Mammary epithelial cell (primary cell): ENCODE measurements at regions not wholly inside any gene's neighbourhood (a gene's known extent, or its start where the extent isn't known, plus 50 kb on each side); places are given as distances from the start of the nearest gene placed in this dataset.

Source experiments
- EZH2 ChIP-seq: IDR thresholded peaks from 2 replicates; pipeline ENCODE4 v1.6.1; 2012; ENCODE audit warnings: low read length, inconsistent platforms, borderline replicate concordance
- TF ChIP-seq, protein P1 (sequence below), 2 donors: IDR thresholded peaks in 1 of 2; conservative IDR thresholded peaks in 1 of 2; 2 replicates each; pipeline ENCODE4 v1.5.1; 2011 to 2012; ENCODE audit warnings: inconsistent platforms in 2 of 2, low read length in 2 of 2, mild to moderate bottlenecking in 2 of 2, control low read depth in 1 of 2, low read depth in 1 of 2; ENCODE audit not compliant: insufficient read depth in 1 of 2; ENCODE audit errors: extremely low read depth in 1 of 2

DNA sequence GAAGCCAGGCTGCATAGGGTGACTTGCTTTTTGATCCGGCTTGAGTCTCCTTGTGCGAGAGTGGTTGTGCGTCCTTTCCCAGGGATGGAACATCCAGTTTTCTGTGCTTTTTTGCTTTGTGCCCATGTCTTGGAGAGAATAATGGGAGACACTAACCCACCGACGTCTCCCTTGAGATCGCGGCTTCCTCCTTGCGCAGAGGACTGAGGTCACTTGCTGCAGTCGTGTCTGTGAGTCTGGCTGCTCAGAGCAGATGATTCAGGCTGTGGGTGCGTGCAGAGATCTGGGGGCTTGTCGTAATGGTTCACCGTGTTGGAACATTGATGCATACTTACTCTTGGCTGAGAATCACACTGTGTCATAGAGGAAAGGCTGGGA is 164.5 kb upstream of the CACNA1E start:
- TF ChIP-seq, protein P1, sequence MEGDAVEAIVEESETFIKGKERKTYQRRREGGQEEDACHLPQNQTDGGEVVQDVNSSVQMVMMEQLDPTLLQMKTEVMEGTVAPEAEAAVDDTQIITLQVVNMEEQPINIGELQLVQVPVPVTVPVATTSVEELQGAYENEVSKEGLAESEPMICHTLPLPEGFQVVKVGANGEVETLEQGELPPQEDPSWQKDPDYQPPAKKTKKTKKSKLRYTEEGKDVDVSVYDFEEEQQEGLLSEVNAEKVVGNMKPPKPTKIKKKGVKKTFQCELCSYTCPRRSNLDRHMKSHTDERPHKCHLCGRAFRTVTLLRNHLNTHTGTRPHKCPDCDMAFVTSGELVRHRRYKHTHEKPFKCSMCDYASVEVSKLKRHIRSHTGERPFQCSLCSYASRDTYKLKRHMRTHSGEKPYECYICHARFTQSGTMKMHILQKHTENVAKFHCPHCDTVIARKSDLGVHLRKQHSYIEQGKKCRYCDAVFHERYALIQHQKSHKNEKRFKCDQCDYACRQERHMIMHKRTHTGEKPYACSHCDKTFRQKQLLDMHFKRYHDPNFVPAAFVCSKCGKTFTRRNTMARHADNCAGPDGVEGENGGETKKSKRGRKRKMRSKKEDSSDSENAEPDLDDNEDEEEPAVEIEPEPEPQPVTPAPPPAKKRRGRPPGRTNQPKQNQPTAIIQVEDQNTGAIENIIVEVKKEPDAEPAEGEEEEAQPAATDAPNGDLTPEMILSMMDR (conservative IDR thresholded peaks at IDR 0.05 in 1 of 2, IDR thresholded peaks at IDR 0.05 in 1 of 2; ENCODE audit: extremely low read depth in 1 of 2, insufficient read depth in 1 of 2, low read depth in 1 of 2, low read length in 2 of 2), result no peak
- peak; percentile 54 for TF ChIP-seq EZH2
